Activated B cell treated with CpG ODN at 0.5 μM for 24 hours (primary cell): ENCODE measurements at regions not wholly inside any gene's neighbourhood (a gene's known extent, or its start where the extent isn't known, plus 50 kb on each side); places are given as distances from the start of the nearest gene placed in this dataset.

ENCODE experiments used
- ATAC-seq: fragments of 200-7000 bp; cut with Tn5 transposase; one replicate; pipeline ENCODE4 v1.10.0; 2021; ENCODE audit warnings: low read depth, mild to moderate bottlenecking, moderate library complexity
- CTCF ChIA-PET: fragments of 350-600 bp; sonication (Branson Sonifier 250); formaldehyde crosslinking; loops from one replicate; lab custom pipeline; 2021; ENCODE audit warnings: antibody characterized with exemption; lab: Charles Lee
- POLR2A ChIA-PET: fragments of 350-600 bp; sonication (Branson Sonifier 250); formaldehyde crosslinking; loops from one replicate; lab custom pipeline; 2021; ENCODE audit warnings: antibody characterized with exemption; lab: Charles Lee
- DNase-seq: peaks from one replicate; pipeline ENCODE4 v3.0.0; 2022
- H3K27ac Mint-ChIP-seq: one replicate; pipeline ENCODE4 v1.8.0; 2020; ENCODE audit warnings: mixed read lengths
- H3K27me3 Mint-ChIP-seq: one replicate; pipeline ENCODE4 v1.8.0; 2021; ENCODE audit warnings: mixed read lengths
- H3K36me3 Mint-ChIP-seq: one replicate; pipeline ENCODE4 v1.8.0; 2021; ENCODE audit warnings: low read depth, mixed read lengths
- H3K4me1 Mint-ChIP-seq: one replicate; pipeline ENCODE4 v1.8.0; 2021; ENCODE audit warnings: mixed read lengths
- H3K4me3 Mint-ChIP-seq: one replicate; pipeline ENCODE4 v1.8.0; 2020; ENCODE audit warnings: mild to moderate bottlenecking, mixed read lengths
- H3K9me3 Mint-ChIP-seq: one replicate; pipeline ENCODE4 v1.8.0; 2020; ENCODE audit warnings: mixed read lengths
- intact Hi-C: fragments of 100-400 bp; cut with micrococcal nuclease; formaldehyde crosslinking; loops from one replicate; pipeline ENCODE4 v1.15.1; 2024
- TF ChIP-seq, protein P1 (sequence below): fragments of 200-600 bp; IDR thresholded peaks from one replicate; pipeline ENCODE4 v1.8.0; 2022; ENCODE audit warnings: antibody characterized with exemption, mild to moderate bottlenecking

GRCh38 chr2:239514754-239515530, 114.1 kb upstream of the HDAC4 start:
- intact Hi-C loops = no loop called here
- H3K9me3 Mint-ChIP-seq = peaks cover 3% of the 10 kb centered on the region
- CTCF ChIA-PET = no interaction called here
- no peaks in the 10 kb centered on the region for H3K36me3 Mint-ChIP-seq
- POLR2A ChIA-PET = no interaction called here
- H3K4me3 Mint-ChIP-seq = no peak overlapping the region
- H3K4me1 Mint-ChIP-seq = no peaks in the 10 kb centered on the region
- ATAC-seq (no peak), DNase-seq (no peak)
- H3K27me3 Mint-ChIP-seq = no peaks in the 10 kb centered on the region
- H3K27ac Mint-ChIP-seq = no peak overlapping the region
- TF ChIP-seq, protein P1, sequence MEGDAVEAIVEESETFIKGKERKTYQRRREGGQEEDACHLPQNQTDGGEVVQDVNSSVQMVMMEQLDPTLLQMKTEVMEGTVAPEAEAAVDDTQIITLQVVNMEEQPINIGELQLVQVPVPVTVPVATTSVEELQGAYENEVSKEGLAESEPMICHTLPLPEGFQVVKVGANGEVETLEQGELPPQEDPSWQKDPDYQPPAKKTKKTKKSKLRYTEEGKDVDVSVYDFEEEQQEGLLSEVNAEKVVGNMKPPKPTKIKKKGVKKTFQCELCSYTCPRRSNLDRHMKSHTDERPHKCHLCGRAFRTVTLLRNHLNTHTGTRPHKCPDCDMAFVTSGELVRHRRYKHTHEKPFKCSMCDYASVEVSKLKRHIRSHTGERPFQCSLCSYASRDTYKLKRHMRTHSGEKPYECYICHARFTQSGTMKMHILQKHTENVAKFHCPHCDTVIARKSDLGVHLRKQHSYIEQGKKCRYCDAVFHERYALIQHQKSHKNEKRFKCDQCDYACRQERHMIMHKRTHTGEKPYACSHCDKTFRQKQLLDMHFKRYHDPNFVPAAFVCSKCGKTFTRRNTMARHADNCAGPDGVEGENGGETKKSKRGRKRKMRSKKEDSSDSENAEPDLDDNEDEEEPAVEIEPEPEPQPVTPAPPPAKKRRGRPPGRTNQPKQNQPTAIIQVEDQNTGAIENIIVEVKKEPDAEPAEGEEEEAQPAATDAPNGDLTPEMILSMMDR = no peak

- Mint-ChIP-seq H3K9me3 (peaks cover 3% of the 10 kb centered on the region), H3K4me3 (no peak overlapping the region), H3K27ac (no peak overlapping the region), H3K36me3 (no peaks in the 10 kb centered on the region), H3K27me3 (no peaks in the 10 kb centered on the region), H3K4me1 (no peaks in the 10 kb centered on the region)
- ATAC-seq (no peak), DNase-seq (no peak)
- intact Hi-C loops = no loop called here
- TF ChIP-seq, protein P1 = no peak
- ChIA-PET CTCF (no interaction called here), POLR2A (no interaction called here)
These were observed 111.2 kb upstream of the HDAC4 start for GRCh38 chr2:239512054-239512453.

DNA sequence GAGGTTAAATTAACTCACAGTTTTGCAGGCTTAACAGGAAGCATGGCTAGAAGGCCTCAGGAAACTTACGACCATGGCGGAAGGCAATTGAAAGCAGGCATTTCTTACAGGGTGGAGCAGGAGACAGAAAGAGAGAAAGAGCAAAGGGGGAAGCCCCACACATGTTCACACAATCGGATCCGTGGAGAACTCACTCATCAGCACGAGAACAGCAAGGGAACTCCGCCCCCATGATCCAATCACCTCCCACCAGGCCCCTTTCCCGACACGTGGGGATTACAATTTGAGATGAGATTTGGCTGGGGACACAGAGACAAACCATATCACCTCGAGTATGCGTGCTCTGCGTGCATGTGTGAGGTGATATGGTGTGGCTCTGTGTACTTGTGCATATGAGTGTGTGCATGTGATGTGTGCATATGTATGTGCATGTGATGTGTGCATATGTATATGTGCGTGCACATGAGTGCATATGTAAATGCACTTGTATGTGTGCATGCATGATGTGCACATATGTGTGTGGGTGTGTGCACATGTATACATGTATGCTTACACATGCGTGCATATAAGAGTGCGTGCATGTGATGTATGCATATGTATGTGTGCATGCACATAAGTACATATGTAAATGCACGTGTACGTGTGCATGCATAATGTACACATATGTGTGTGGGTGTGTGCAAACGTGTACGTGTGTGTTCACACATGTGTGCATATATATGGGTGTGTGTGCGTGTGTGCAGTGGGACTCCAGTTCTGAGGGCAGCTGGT, 108.7 kb upstream of the HDAC4 start:
- TF ChIP-seq, protein P1 = no peak
- POLR2A ChIA-PET = no interaction called here
- no peaks in the 10 kb centered on the region for H3K36me3 Mint-ChIP-seq
- no peak overlapping the region for H3K4me3 Mint-ChIP-seq
- ATAC-seq (no peak), DNase-seq (no peak)
- H3K4me1 Mint-ChIP-seq = no peaks in the 10 kb centered on the region
- H3K27ac Mint-ChIP-seq = no peak overlapping the region
- intact Hi-C loops = no loop called here
- H3K9me3 Mint-ChIP-seq = peaks cover 3% of the 10 kb centered on the region
- no peaks in the 10 kb centered on the region for H3K27me3 Mint-ChIP-seq
- CTCF ChIA-PET = no interaction called here

DNA sequence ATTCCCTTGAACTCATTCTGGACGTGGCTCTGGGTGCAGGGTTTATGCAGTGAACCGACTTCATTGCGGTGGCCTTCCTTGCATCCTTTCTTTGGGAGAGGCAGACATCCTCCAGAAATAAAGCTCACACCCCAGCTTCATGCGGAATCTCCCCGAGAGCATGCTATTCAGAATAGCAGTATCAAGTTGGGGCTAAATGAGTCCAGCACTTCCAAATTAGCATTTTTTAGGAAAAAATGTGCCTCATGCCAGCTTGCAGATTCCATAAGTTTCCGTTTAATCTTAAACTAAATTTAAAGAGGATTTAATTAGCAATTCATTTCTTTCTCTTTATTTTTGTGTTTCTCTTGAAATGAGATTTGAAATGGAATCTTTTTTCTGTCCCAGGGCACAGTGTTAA, 107.4 kb upstream of the HDAC4 start:
- intact Hi-C loops = no loop called here
- Mint-ChIP-seq H3K9me3 (peaks cover 3% of the 10 kb centered on the region), H3K27me3 (no peaks in the 10 kb centered on the region), H3K27ac (no peak overlapping the region), H3K36me3 (no peaks in the 10 kb centered on the region), H3K4me3 (no peak overlapping the region), H3K4me1 (no peaks in the 10 kb centered on the region)
- DNase-seq (no peak), ATAC-seq (no peak)
- TF ChIP-seq, protein P1 = no peak
- ChIA-PET POLR2A (no interaction called here), CTCF (no interaction called here)

DNA sequence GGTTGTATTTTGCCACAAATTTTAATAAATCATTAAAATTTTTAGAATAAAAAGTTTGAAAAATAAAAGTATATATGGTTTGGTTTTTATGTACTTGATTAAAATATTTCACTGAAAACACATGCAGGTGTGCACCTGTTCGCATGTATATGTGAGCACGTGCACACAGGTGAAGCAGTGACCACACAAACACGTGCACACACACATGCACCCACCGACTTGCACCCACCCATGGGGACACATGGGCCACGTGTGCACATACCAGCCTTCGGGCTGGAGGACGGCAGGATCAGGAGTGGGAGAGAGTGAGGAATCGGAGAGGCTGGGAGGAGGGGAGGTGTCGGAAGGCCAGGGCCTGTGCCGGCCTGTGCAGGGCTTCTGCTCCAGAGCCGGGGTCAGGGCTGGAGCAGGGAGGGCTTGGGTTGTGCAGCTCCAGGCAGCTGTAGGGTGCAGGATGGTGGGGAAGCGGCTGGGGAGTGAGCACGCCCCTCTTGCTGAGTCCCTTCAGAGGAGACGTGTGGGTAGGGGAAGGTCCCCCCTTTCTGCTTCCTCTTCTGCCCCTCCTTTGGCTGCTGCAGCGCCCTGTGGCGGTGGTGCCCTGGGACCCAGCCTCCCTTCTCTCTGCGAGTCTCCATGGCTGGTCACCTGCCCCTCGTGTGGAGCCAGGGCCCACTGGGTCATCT, 106.9 kb upstream of the HDAC4 start:
- intact Hi-C loops = no loop called here
- H3K27me3 Mint-ChIP-seq = no peaks in the 10 kb centered on the region
- ChIA-PET POLR2A (no interaction called here), CTCF (no interaction called here)
- H3K4me1 Mint-ChIP-seq = no peaks in the 10 kb centered on the region
- peaks cover 3% of the 10 kb centered on the region for H3K9me3 Mint-ChIP-seq
- H3K36me3 Mint-ChIP-seq = no peaks in the 10 kb centered on the region
- no peak for DNase-seq
- H3K4me3 Mint-ChIP-seq = no peak overlapping the region
- H3K27ac Mint-ChIP-seq = no peak overlapping the region
- TF ChIP-seq, protein P1 = no peak
- no peak for ATAC-seq
